HG02981 (cell line): ENCODE measurements at regions not wholly inside any gene's neighbourhood (a gene's known extent, or its start where the extent isn't known, plus 50 kb on each side); places are given as distances from the start of the nearest gene placed in this dataset.

ENCODE experiments used
- ATAC-seq: cut with Tn5 transposase; IDR thresholded peaks from one replicate; pipeline ENCODE4 v1.9.1; 2021; ENCODE audit warnings: mild to moderate bottlenecking, moderate library complexity; ENCODE audit not compliant: unreplicated experiment

DNA sequence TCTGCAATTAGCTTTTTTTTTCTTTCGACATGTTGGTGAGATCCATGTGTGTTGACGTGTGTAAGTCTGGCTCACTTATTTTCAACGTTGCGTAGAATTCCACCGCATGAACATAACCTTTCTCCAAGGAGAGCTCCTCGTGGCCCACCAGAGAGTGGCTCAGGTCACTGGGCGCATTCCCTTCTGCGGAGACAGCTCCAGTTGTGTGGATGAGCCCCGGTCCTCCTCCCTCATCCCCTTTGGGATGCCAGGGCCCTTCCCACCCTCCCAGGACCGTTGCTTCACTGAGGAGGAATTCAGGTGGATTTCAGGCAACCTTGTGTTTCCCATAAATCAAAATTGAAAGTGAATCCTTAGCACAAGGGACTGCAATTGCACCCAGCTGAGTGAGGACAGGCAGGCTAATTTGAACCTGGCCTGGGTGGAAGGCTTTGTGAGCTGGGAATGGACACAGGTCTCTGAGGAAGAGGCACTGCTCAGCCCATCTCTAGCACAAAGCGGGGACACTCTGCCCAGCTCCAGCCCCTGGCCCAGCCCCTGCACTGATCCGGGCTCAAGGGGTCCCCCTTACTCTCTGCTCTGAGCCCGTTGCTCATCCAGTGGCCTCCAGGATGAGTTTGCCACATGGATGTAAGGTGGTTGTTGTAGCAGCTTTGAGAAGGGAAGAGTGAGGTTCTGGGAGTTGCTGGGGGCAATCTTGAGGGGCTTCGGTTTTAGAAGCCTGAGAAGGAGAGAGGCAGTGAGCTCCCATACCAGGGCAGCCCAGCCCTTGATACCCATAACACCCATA is 57.8 kb upstream of the HAAO start:
- ATAC-seq: no peak

GRCh38 chr2:42849311-42849710 is 56.9 kb upstream of the HAAO start:
- ATAC-seq: no peak

DNA sequence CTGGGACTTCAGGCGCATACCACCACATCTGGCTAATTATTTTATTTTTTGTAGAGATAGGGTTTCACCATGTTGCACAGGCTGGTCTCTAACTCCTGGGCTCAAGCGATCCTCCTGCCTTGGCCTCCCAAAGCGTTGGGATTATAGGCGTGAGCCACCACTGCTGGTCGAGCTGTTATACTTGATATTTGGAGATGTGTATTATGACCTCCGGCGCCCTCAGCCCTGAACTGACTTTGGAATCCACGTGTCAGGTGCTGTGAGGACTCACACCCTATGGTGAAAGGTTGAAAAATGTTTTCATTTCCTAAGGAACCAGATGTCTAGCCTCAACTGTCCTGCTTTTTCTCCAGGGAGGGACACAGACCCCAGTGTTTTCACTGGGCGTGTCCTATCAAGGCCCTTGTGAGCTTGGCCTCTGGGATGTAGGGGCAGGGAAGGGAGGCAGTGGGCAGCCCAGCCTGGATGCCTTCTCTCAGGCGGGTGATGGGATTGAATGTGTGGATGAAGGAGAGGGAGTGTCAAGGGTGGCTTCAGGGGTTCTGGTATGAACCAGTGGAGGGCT is 56.4 kb upstream of the HAAO start:
- ATAC-seq: no peak

- ATAC-seq: no peak
These were observed 55.9 kb upstream of the HAAO start for GRCh38 chr2:42848265-42848664.

GRCh38 chr2:42847596-42848151 is 55.3 kb upstream of the HAAO start:
- ATAC-seq: no peak

DNA sequence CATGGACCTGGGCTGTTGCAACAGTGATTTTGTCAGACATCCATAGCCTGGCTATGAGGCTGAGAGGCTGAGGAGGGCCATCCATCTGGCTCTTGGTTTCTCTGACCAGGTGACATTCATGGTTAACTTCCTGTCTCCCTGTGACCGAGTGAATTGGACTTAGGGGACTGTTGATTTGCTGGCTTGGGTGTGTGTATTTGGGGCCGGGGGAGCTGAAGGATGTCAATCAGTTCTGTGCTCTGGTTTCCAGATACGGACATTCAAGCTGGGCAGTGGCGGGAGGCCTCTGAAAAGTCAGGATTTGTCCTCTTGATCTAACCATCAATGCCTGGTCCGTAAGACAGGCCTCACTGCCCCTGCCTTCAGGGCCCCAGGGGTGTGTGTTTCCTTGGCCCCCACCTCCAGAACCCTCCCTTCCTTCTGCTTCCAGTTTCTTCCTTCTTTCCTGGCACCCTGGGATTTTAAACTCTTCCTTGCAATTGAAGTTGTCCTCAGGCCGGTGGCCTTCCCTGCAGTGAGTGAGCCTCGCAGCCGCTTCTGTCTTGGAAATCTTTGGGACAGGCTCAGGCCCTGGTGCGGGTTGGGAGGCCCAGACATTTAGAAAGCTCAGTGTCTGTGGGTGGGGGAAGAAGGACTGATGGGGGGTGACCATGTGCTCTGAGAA is 54.7 kb upstream of the HAAO start:
- no peak for ATAC-seq

DNA sequence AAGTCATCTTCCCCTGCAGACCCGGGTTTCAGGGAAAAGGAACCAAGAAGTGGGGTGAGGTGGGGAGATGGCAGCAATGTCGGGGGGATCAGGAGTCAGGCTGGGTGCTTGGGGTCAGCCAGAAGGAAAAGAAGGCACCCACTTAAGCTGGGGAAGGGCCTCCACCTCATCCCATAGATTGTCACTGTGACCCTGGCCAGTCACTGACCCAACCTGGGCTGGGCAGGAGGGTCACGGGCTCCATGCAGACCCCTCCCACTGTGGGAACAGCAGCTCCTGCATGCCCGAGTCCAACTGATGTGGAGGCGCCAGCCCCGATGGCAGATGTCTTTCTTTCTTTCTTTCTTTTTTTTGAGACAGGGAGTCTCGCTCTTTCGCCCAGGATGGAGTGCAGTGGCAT is 53.6 kb upstream of the HAAO start:
- no peak for ATAC-seq

- no peak for ATAC-seq
These were observed 52.8 kb upstream of the HAAO start for GRCh38 chr2:42844901-42845821.

- no peak for ATAC-seq
These were observed 52.0 kb upstream of the HAAO start for GRCh38 chr2:42844366-42844765.

GRCh38 chr2:42843611-42844010 is 51.2 kb upstream of the HAAO start:
- ATAC-seq: no peak

DNA sequence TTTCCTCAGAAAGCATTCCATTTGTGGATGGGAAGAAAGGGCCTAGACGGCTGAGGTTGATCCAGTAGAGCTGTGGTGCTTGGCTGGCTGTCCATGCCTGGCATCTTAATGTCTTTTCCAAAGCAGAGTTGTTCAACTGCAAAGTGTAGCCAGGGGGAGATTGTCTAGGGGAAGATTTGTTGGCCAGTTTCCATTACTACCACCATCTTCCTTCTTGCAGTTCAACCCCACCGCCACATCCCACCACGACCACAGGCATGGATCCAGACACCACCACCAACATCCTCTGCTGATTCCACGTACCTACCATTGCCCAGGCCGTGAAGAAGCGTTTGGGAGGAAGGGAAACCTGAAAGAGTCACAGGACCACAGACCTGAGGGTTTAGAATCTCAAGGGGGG is 50.7 kb upstream of the HAAO start:
- ATAC-seq: no peak

- ATAC-seq: no peak
These were observed 50.1 kb upstream of the HAAO start for GRCh38 chr2:42842466-42842865.
